ENCODE measurements at regions not wholly inside any gene's neighbourhood (a gene's known extent, or its start where the extent isn't known, plus 50 kb on each side); places are given as distances from the start of the nearest gene placed in this dataset.

- H3K36me3 Mint-ChIP-seq (ENCODE audit: low read depth): no peaks in the 10 kb centered on the region
- peaks cover 3% of the 10 kb centered on the region for H3K27me3 Mint-ChIP-seq
- peaks cover 4% of the 10 kb centered on the region for H3K9me3 Mint-ChIP-seq
- H3K4me1 Mint-ChIP-seq (ENCODE audit: low read depth): no peaks in the 10 kb centered on the region
- no peak overlapping the region for H3K27ac Mint-ChIP-seq
- no peak overlapping the region for H3K4me3 Mint-ChIP-seq
These were observed 180.5 kb downstream of the GLUD2 start for GRCh38 chrX:121227888-121228287.

- no peaks in the 10 kb centered on the region for H3K4me1 Mint-ChIP-seq (ENCODE audit: low read depth)
- H3K9me3 Mint-ChIP-seq: peaks cover 4% of the 10 kb centered on the region
- H3K36me3 Mint-ChIP-seq (ENCODE audit: low read depth): no peaks in the 10 kb centered on the region
- no peak overlapping the region for H3K27ac Mint-ChIP-seq
- H3K27me3 Mint-ChIP-seq: peaks cover 3% of the 10 kb centered on the region
- H3K4me3 Mint-ChIP-seq: no peak overlapping the region
These were observed 184.4 kb downstream of the GLUD2 start for GRCh38 chrX:121231566-121232358.

- no peaks in the 10 kb centered on the region for H3K36me3 Mint-ChIP-seq (ENCODE audit: low read depth)
- H3K27ac Mint-ChIP-seq: no peak overlapping the region
- H3K27me3 Mint-ChIP-seq: no peaks in the 10 kb centered on the region
- H3K4me1 Mint-ChIP-seq (ENCODE audit: low read depth): no peaks in the 10 kb centered on the region
- H3K4me3 Mint-ChIP-seq: no peak overlapping the region
- peaks cover 4% of the 10 kb centered on the region for H3K9me3 Mint-ChIP-seq
These were observed 188.6 kb downstream of the GLUD2 start for GRCh38 chrX:121236040-121236439.

- Mint-ChIP-seq H3K27ac (no peak overlapping the region), H3K9me3 (peaks cover 4% of the 10 kb centered on the region), H3K4me3 (no peak overlapping the region), H3K4me1 (ENCODE audit: low read depth) (no peaks in the 10 kb centered on the region), H3K36me3 (ENCODE audit: low read depth) (no peaks in the 10 kb centered on the region), H3K27me3 (no peaks in the 10 kb centered on the region)
These were observed 190.7 kb downstream of the GLUD2 start for GRCh38 chrX:121238093-121238492.

- Mint-ChIP-seq H3K36me3 (ENCODE audit: low read depth) (no peaks in the 10 kb centered on the region), H3K27ac (no peak overlapping the region), H3K27me3 (no peaks in the 10 kb centered on the region), H3K4me3 (no peak overlapping the region), H3K9me3 (no peaks in the 10 kb centered on the region), H3K4me1 (ENCODE audit: low read depth) (no peaks in the 10 kb centered on the region)
These were observed 197.1 kb downstream of the GLUD2 start for GRCh38 chrX:121244511-121244910.

GRCh38 chrX:121245763-121246162 is 198.4 kb downstream of the GLUD2 start:
- no peaks in the 10 kb centered on the region for H3K9me3 Mint-ChIP-seq
- no peaks in the 10 kb centered on the region for H3K27me3 Mint-ChIP-seq
- H3K4me1 Mint-ChIP-seq (ENCODE audit: low read depth): no peaks in the 10 kb centered on the region
- H3K27ac Mint-ChIP-seq: no peak overlapping the region
- no peak overlapping the region for H3K4me3 Mint-ChIP-seq
- H3K36me3 Mint-ChIP-seq (ENCODE audit: low read depth): no peaks in the 10 kb centered on the region

- Mint-ChIP-seq H3K9me3 (no peaks in the 10 kb centered on the region), H3K36me3 (ENCODE audit: low read depth) (no peaks in the 10 kb centered on the region), H3K27me3 (no peaks in the 10 kb centered on the region), H3K4me3 (no peak overlapping the region), H3K27ac (no peak overlapping the region), H3K4me1 (ENCODE audit: low read depth) (no peaks in the 10 kb centered on the region)
These were observed 206.9 kb downstream of the GLUD2 start for GRCh38 chrX:121254336-121254735.

GRCh38 chrX:121256647-121257046 is 209.2 kb downstream of the GLUD2 start:
- Mint-ChIP-seq H3K9me3 (no peaks in the 10 kb centered on the region), H3K36me3 (ENCODE audit: low read depth) (no peaks in the 10 kb centered on the region), H3K27ac (no peak overlapping the region), H3K4me3 (no peak overlapping the region), H3K27me3 (no peaks in the 10 kb centered on the region), H3K4me1 (ENCODE audit: low read depth) (no peaks in the 10 kb centered on the region)

- H3K4me1 Mint-ChIP-seq (ENCODE audit: low read depth): no peaks in the 10 kb centered on the region
These were observed 211.1 kb downstream of the GLUD2 start for GRCh38 chrX:121258545-121258944.

GRCh38 chrX:121259170-121259569 is 211.8 kb downstream of the GLUD2 start:
- Mint-ChIP-seq H3K27ac (no peak overlapping the region), H3K36me3 (ENCODE audit: low read depth) (no peaks in the 10 kb centered on the region), H3K4me3 (no peak overlapping the region), H3K4me1 (ENCODE audit: low read depth) (no peaks in the 10 kb centered on the region), H3K9me3 (no peaks in the 10 kb centered on the region), H3K27me3 (no peaks in the 10 kb centered on the region)

More at GRCh38 chrX:121258545-121258944, 211.1 kb downstream of the GLUD2 start:
- Mint-ChIP-seq H3K9me3 (no peaks in the 10 kb centered on the region), H3K36me3 (ENCODE audit: low read depth) (no peaks in the 10 kb centered on the region), H3K4me3 (no peak overlapping the region), H3K27me3 (no peaks in the 10 kb centered on the region), H3K27ac (no peak overlapping the region)

GRCh38 chrX:121260596-121261240 is 213.3 kb downstream of the GLUD2 start:
- H3K9me3 Mint-ChIP-seq: no peaks in the 10 kb centered on the region
- H3K4me1 Mint-ChIP-seq (ENCODE audit: low read depth): no peaks in the 10 kb centered on the region
- H3K36me3 Mint-ChIP-seq (ENCODE audit: low read depth): no peaks in the 10 kb centered on the region
- no peak overlapping the region for H3K4me3 Mint-ChIP-seq
- H3K27ac Mint-ChIP-seq: no peak overlapping the region
- no peaks in the 10 kb centered on the region for H3K27me3 Mint-ChIP-seq

GRCh38 chrX:121283921-121284320 is 236.5 kb downstream of the GLUD2 start:
- no peak overlapping the region for H3K4me3 Mint-ChIP-seq
- peaks cover 4% of the 10 kb centered on the region for H3K9me3 Mint-ChIP-seq
- no peak overlapping the region for H3K27ac Mint-ChIP-seq
- no peaks in the 10 kb centered on the region for H3K36me3 Mint-ChIP-seq (ENCODE audit: low read depth)
- no peaks in the 10 kb centered on the region for H3K4me1 Mint-ChIP-seq (ENCODE audit: low read depth)
- H3K27me3 Mint-ChIP-seq: no peaks in the 10 kb centered on the region

GRCh38 chrX:121298499-121298898 is 251.1 kb downstream of the GLUD2 start:
- no peaks in the 10 kb centered on the region for H3K27me3 Mint-ChIP-seq
- H3K9me3 Mint-ChIP-seq: no peaks in the 10 kb centered on the region
- no peaks in the 10 kb centered on the region for H3K36me3 Mint-ChIP-seq (ENCODE audit: low read depth)
- H3K4me3 Mint-ChIP-seq: no peak overlapping the region
- H3K4me1 Mint-ChIP-seq (ENCODE audit: low read depth): no peaks in the 10 kb centered on the region
- no peak overlapping the region for H3K27ac Mint-ChIP-seq

- Mint-ChIP-seq H3K27ac (no peak overlapping the region), H3K27me3 (peaks cover 9% of the 10 kb centered on the region), H3K4me3 (no peak overlapping the region)
These were observed 253.9 kb downstream of the GLUD2 start for GRCh38 chrX:121301356-121301755.

GRCh38 chrX:121301822-121302221 is 254.4 kb downstream of the GLUD2 start:
- peaks cover 9% of the 10 kb centered on the region for H3K27me3 Mint-ChIP-seq
- H3K9me3 Mint-ChIP-seq: no peaks in the 10 kb centered on the region

More at GRCh38 chrX:121301356-121301755, 253.9 kb downstream of the GLUD2 start:
- Mint-ChIP-seq H3K36me3 (ENCODE audit: low read depth) (no peaks in the 10 kb centered on the region), H3K9me3 (no peaks in the 10 kb centered on the region), H3K4me1 (ENCODE audit: low read depth) (no peaks in the 10 kb centered on the region)

More at GRCh38 chrX:121301822-121302221, 254.4 kb downstream of the GLUD2 start:
- H3K4me3 Mint-ChIP-seq: no peak overlapping the region
- no peaks in the 10 kb centered on the region for H3K36me3 Mint-ChIP-seq (ENCODE audit: low read depth)
- no peaks in the 10 kb centered on the region for H3K4me1 Mint-ChIP-seq (ENCODE audit: low read depth)
- H3K27ac Mint-ChIP-seq: no peak overlapping the region
